SKM-1 treated with dmso at 0.1 percent for 144 hours (cell line): ENCODE measurements at regions not wholly inside any gene's neighbourhood (a gene's known extent, or its start where the extent isn't known, plus 50 kb on each side); places are given as distances from the start of the nearest gene placed in this dataset.
"Not testable (repeated sequence)": the region's sequence is repeated elsewhere in the genome, so short reads cannot be mapped to it uniquely, and the experiment has no call there.

Source experiments
- DNase-seq: peaks from one replicate; lab custom pipeline; 2025; ENCODE audit not compliant: unreplicated experiment; lab: John Stamatoyannopoulos, UW

DNA sequence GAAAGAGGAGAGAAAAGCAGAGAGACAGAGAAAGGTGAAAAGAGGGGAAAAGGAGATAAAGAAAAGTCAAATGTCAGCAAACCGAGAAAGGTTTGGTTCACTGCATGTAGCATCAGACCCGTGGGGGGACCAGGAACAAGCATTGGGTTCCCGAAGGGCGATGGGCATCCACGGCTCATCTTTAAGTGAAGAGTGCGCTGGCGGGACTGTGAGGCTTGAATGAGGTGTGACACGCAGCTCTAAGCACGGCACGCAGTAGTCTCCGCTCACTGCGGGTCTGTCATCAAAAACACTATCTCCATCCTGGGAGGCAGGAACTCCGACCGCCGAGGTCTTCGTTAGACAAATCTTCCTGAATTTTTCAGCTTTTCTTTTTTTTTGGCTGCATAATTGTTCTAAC lies 173.4 kb upstream of the PFKP start:
- no peak for DNase-seq

- DNase-seq = no peak
Measured at GRCh38 chr10:2893158-2893845, 174.0 kb upstream of the PFKP start.

DNA sequence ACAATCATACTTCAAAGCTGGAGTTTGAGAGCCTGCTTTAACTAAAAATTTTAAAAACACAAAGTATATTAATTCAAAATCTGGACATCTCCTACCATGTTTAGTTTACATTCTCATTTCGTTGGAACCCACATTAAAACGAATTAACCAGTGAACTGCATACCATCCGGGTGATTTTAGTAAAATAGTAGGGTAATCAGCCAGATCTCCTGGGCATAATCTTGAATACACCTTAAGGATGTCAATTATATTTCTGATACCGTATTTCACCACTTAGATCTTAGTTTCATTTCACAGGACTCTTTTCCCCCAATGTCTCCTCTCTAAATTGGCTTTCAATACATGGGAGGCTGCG lies 175.6 kb upstream of the PFKP start:
- DNase-seq = no peak

- no peak for DNase-seq
Measured at GRCh38 chr10:2891073-2891769, 176.1 kb upstream of the PFKP start.

DNA sequence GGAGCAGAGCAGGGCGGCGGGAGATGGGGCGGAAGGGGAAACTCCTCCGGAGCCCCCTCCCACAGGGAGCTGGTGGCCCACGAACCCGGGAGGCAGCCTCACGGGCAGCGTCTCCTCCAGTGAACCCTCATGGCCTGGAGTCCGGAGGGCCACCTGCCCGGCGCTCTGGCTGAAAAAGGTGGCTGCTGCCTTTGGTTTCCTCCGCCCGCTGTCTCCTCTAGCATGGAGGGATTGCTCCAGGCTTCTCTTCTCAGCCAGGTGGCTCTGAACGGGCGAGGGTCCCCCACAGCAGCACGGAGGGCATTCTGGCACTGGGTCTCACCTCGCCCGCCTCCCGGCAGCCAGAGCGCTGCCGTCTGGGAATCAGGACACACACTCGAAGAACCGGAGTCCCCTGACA lies 177.3 kb upstream of the PFKP start:
- DNase-seq = no peak

DNA sequence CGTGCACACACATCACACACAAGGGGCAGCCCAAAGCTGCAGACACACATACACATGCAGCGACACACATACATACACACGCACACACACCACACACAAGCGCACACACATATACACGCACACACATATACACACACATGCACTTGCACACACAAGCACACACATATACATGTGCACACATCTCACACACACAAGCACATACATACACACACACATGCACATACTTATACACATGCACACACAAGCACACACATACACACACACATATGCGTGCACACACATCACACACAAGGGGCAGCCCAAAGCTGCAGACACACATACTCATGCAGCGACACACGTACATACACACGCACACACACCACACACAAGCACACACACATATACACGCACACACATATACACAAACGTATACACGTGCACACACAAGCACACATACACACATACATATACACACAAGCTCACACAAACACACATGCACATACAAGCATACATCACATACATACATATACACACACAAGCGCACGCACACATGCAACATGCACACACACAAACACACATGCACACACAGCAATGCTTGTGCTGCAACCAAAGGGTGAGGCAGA lies 178.8 kb upstream of the PFKP start:
- no peak for DNase-seq

GRCh38 chr10:2887391-2888070 lies 179.8 kb upstream of the PFKP start:
- DNase-seq = no peak

DNA sequence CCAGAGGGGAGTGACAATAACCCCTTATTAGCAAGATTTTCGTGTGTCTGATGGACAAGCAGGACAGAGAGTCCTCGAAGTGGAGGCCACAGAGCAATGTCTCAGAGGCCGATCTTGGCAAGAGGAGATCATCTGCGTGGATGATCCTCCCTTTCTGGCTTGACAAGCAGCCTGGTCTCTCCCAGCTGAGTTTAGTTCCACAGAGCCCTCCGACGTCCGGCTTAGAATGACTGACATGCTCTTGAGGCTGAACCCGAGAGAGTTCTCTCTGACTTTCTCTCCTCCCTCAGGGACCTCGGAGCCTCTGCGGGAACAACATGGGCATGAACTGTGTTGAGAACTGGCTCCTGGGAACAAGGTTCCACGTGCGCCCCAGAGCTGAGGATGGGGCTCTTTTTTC lies 180.7 kb upstream of the PFKP start:
- DNase-seq = no peak

DNA sequence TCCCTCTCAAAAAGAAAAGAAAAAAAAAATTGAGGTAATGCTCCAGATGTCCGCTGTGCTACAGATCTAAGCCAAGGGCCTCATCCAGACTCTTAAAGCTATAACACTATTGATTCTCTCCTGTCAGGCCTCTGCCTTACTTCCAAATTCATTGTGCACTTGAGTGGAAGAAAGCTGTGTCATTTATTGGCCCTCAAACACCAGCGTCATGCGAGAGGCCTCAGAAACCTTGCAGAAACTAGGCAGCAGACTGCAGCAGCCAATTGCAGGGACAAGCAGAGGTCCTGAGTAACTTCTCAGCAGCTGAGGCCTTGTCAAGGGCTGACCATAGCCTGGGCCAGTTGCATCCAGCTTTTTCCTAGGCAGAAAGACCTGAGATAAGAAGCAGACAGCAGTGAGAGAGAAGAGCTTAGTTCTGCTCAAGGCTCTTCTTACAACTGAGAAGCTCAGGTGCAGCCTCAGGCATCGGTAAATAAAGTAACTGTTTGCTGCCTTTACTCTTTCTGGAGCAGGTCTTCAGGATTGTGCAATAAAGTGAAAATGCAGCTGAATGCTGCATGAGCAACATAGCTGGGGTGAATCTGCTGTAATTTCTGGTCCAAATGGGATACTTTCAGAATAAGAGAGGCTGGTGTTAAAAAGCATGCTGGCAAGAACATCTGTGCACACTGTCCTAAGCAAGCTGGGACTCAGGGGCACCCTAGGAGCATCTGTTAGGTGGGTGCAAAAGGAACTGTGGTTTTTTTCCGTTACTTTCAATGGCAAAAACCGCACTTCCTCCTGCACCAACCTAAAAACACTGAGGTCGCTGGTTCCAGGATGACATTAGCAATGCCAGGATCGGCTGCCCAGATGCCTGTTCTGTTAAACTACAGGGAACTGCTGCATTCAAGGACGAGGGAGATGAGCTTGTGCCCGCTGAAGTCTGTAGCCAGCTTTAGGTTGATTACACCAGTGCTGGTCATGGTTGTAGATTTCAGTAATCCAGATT lies 181.8 kb upstream of the PFKP start:
- DNase-seq = peak; percentile 3

GRCh38 chr10:2883983-2884540 lies 183.3 kb upstream of the PFKP start:
- DNase-seq = not testable (repeated sequence)

DNA sequence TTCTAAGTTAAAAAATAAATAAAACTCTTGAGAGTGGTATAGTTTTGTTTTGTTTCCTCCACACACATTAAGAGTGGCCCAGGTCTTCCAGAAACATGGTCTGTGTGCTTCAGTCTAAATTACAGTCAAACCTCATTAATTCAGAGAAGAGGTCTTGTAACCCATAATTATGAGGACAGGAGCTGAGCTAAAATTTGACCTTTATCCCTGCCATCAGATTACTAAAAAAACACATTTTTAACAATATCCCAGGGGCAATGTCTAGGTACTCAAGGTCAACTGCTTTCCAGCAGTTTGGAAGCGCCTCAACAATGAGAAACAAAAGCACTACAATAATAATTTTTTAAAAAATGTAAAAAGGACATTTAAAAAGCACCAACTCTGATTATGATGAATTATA lies 184.1 kb upstream of the PFKP start:
- no peak for DNase-seq

DNA sequence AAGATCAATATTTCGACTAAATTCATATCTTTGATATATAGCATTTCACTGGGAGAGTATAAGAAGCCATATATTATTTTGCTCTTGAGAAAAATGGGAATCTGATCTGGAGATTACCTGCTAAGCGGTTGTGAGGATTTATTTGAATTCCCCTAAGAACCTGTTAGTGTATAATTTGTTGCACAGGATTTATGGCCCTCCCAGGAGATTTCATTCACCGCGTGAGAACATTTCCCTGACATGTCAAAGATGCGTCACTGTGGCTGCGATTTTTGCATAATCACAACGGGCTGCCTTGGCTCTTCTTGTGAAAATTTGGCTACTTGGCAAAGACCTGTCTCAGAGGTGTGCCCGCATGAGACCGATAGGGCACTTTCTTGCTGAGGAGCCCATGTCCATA lies 184.7 kb upstream of the PFKP start:
- DNase-seq = no peak

DNA sequence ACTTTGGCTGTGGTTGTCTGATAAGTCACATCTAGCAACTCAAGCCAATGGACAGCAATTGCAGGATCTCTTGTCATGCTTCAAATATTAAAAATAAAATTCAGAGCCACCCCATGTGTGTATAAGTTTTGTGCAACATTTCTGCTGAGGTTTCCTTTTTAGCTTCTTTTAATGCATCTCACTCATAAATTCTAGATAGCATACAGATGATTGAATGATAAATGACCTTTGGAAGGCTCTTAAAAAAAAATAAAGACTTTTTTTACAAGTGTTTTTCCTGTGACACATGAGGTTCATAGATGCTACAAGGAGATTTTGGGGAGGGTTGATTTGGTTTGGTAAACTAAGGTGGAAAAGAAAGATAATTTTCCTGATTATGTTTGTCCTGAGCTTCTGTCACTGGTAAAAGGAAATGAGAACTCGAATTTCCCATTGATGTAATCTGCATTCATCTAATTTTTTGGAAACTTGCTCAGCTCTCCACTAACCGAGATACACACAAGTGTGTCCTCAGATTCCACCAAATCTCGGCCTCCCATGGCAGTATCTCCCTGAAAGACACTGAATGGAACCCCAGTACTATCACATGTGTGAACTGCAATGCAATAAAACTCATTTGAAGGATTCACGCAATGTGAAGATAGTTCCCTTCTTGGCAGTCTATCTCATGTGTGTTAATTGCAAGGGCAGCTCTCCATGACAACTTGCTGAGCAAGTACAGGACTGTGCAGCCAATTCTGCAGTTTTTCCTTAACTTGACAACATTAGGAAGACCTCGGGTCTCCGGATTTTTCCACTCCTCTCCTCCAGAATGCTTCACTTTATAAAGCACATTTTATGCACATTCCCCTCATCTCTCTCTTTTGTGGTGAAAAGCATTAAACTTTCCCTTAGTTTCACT lies 185.4 kb upstream of the PFKP start:
- no peak for DNase-seq

DNA sequence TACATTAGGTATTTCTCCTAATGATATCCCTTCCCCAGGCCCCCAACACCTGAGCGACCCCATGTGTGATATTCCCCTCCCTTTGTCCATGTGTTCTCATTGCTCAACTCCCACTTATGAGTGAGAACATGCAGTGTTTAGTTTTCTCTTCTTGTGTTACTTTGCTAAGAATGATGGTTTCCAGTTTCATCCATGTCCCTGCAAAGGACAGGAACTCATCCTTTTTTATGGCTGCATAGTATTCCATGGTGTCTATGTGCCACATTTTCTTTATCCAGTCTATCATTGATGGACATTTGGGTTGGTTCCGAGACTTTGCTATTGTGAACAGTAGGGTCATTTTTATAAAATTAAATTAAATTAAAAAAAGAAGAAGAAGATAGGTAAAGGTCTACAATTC lies 187.3 kb upstream of the PFKP start:
- not testable (repeated sequence) for DNase-seq

GRCh38 chr10:2878818-2879217 lies 188.5 kb upstream of the PFKP start:
- no peak for DNase-seq

- DNase-seq = no peak
Measured at GRCh38 chr10:2876032-2876431, 191.3 kb upstream of the PFKP start.

DNA sequence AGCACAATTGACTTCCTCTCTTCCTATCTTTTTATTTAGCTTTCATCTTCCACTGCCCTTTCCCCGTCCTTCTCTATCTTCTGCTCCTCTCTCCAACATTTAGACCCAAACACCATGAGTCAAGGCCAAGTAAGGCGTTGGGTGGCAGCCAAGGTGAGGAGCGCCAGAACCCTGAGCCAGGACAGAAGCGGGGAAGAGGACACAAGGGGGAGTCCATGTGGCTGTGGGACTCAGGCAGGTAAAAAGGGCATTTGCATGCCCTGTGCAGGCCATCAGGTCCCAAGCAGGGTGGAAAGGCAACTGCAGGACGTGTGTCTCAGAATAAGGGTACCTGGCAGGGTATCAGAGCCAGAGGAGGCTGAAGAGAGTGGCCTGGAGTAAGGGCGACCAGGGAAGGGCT lies 192.4 kb upstream of the PFKP start:
- DNase-seq = no peak

GRCh38 chr10:2873769-2874168 lies 193.6 kb upstream of the PFKP start:
- no peak for DNase-seq

DNA sequence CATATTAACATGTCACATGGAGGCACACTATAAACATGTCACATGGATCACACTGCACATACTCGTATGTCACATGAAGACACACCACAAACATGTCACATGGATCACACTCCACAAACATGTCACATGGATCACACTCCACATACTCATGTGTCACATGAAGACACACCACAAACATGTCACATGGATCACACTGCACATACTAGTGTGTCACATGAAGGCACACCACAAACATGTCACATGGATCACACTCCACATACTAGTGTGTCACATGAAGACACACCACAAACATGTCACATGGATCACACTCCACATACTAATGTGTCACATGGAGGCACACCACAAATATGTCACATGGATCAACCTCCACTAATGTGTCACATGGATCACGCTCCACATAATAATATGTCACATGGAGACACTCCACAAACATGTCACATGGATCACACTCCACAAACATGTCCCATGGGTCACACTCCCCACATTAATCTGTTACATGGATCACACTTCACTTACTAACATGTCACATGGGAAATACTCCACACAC lies 195.6 kb upstream of the PFKP start:
- no peak for DNase-seq
